Erythroblast (primary cell): ENCODE measurements at regions not wholly inside any gene's neighbourhood (a gene's known extent, or its start where the extent isn't known, plus 50 kb on each side); places are given as distances from the start of the nearest gene placed in this dataset.

Experiments used
- GATA1 ChIP-seq: IDR thresholded peaks from 2 replicates; pipeline ENCODE4 v1.6.1; 2011; ENCODE audit warnings: low read depth, mild to moderate bottlenecking, control low read depth, low read length, moderate library complexity
- POLR2A ChIP-seq: IDR thresholded peaks from 2 replicates; pipeline ENCODE4 v1.6.1; 2011; ENCODE audit warnings: mild to moderate bottlenecking, low read length

GRCh38 chr9:19552282-19553105 is 143.7 kb downstream of the ACER2 start:
- TF ChIP-seq POLR2A, result no peak
- TF ChIP-seq GATA1, result no peak
